Ishikawa (cell line): ENCODE measurements at regions not wholly inside any gene's neighbourhood (a gene's known extent, or its start where the extent isn't known, plus 50 kb on each side); places are given as distances from the start of the nearest gene placed in this dataset.

ENCODE experiments used
- CEBPB ChIP-seq: IDR thresholded peaks from 2 replicates; pipeline ENCODE4 v1.6.1; 2012
- CREB1 ChIP-seq: IDR thresholded peaks from 2 replicates; pipeline ENCODE4 v1.6.1; 2012; ENCODE audit warnings: low read depth
- EGR1 ChIP-seq: IDR thresholded peaks from 2 replicates; pipeline ENCODE4 v1.6.1; 2012
- EP300 ChIP-seq: IDR thresholded peaks from 2 replicates; pipeline ENCODE4 v1.6.1; 2012; ENCODE audit warnings: borderline replicate concordance
- FOXM1 ChIP-seq: IDR thresholded peaks from 2 replicates; pipeline ENCODE4 v1.6.1; 2012; ENCODE audit warnings: low read depth, borderline replicate concordance
- MAX ChIP-seq: IDR thresholded peaks from 2 replicates; pipeline ENCODE4 v1.6.1; 2012
- NFIC ChIP-seq: IDR thresholded peaks from 2 replicates; pipeline ENCODE4 v1.6.1; 2012
- RAD21 ChIP-seq: IDR thresholded peaks from 2 replicates; pipeline ENCODE4 v1.6.1; 2012; ENCODE audit warnings: low read depth
- TAF1 ChIP-seq: IDR thresholded peaks from 2 replicates; pipeline ENCODE4 v1.6.1; 2012; ENCODE audit warnings: low read depth, mild to moderate bottlenecking
- TCF12 ChIP-seq: IDR thresholded peaks from 2 replicates; pipeline ENCODE4 v1.6.1; 2012; ENCODE audit warnings: low read depth
- ZBTB7A ChIP-seq: IDR thresholded peaks from 2 replicates; pipeline ENCODE4 v1.6.1; 2012; ENCODE audit warnings: low read depth
- TF ChIP-seq, protein P1 (sequence below): IDR thresholded peaks from 2 replicates; pipeline ENCODE4 v1.6.1; 2012; ENCODE audit warnings: low read depth, mild to moderate bottlenecking

DNA sequence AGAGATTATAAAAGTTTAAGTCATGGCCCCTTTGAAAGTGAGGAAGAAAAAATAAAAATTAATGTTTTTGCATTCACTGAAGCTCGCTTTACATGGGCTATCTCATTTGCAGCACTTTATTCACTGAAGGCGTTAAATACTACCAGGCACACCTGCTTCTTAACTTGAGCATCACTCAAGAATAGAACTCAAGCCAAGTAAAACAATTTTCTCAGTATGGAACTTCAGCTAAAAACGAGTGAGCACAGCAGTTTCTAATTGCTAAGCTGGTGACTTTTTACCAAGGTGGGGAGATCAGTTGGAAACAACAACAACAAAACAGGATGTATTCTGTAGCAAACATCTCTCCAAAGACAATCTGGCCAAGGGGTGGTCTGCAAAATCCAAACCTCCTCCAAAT lies 405.6 kb downstream of the RAB38 start:
- TF ChIP-seq MAX, result no peak
- TF ChIP-seq, protein P1, sequence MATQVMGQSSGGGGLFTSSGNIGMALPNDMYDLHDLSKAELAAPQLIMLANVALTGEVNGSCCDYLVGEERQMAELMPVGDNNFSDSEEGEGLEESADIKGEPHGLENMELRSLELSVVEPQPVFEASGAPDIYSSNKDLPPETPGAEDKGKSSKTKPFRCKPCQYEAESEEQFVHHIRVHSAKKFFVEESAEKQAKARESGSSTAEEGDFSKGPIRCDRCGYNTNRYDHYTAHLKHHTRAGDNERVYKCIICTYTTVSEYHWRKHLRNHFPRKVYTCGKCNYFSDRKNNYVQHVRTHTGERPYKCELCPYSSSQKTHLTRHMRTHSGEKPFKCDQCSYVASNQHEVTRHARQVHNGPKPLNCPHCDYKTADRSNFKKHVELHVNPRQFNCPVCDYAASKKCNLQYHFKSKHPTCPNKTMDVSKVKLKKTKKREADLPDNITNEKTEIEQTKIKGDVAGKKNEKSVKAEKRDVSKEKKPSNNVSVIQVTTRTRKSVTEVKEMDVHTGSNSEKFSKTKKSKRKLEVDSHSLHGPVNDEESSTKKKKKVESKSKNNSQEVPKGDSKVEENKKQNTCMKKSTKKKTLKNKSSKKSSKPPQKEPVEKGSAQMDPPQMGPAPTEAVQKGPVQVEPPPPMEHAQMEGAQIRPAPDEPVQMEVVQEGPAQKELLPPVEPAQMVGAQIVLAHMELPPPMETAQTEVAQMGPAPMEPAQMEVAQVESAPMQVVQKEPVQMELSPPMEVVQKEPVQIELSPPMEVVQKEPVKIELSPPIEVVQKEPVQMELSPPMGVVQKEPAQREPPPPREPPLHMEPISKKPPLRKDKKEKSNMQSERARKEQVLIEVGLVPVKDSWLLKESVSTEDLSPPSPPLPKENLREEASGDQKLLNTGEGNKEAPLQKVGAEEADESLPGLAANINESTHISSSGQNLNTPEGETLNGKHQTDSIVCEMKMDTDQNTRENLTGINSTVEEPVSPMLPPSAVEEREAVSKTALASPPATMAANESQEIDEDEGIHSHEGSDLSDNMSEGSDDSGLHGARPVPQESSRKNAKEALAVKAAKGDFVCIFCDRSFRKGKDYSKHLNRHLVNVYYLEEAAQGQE, result no peak
- TF ChIP-seq RAD21, result no peak
- TF ChIP-seq NFIC, result no peak
- no peak for TF ChIP-seq CREB1
- TF ChIP-seq EGR1, result no peak
- TF ChIP-seq TAF1, result no peak
- TF ChIP-seq CEBPB, result no peak
- no peak for TF ChIP-seq FOXM1
- TF ChIP-seq ZBTB7A, result no peak
- TF ChIP-seq TCF12, result no peak
- no peak for TF ChIP-seq EP300
